GM23248 (cell line): ENCODE measurements at regions not wholly inside any gene's neighbourhood (a gene's known extent, or its start where the extent isn't known, plus 50 kb on each side); places are given as distances from the start of the nearest gene placed in this dataset.

Experiments used
- DNase-seq: peaks from one replicate; pipeline ENCODE4 v3.0.0-alpha.2; 2015
- H2AFZ ChIP-seq: fragments of 200-600 bp; sonication (generic); 2 replicates; pipeline ENCODE4 v1.6.1; 2016; ENCODE audit warnings: antibody characterized with exemption
- H3F3A ChIP-seq: fragments of 200-600 bp; sonication (generic); 2 replicates; pipeline ENCODE4 v1.6.1; 2016; ENCODE audit warnings: mild to moderate bottlenecking, antibody characterized with exemption, mixed run types; ENCODE audit not compliant: insufficient read depth
- H3K27ac ChIP-seq: fragments of 200-600 bp; sonication (generic); 2 replicates; pipeline ENCODE4 v1.5.1; 2016; ENCODE audit warnings: mild to moderate bottlenecking
- H3K27me3 ChIP-seq: fragments of 200-600 bp; sonication (generic); replicated peaks from 2 replicates; pipeline ENCODE4 v1.6.1; 2016; ENCODE audit warnings: mild to moderate bottlenecking; ENCODE audit not compliant: insufficient read depth
- H3K36me3 ChIP-seq: fragments of 200-600 bp; sonication (generic); 2 replicates; pipeline ENCODE4 v1.6.1; 2016; ENCODE audit warnings: low read depth, mild to moderate bottlenecking
- H3K4me1 ChIP-seq: fragments of 200-600 bp; sonication (generic); 2 replicates; pipeline ENCODE4 v1.6.1; 2016; ENCODE audit warnings: mild to moderate bottlenecking; ENCODE audit not compliant: insufficient read depth
- H3K4me2 ChIP-seq: fragments of 200-600 bp; sonication (generic); one replicate; pipeline ENCODE4 v1.6.1; 2016; ENCODE audit warnings: mild to moderate bottlenecking; ENCODE audit not compliant: unreplicated experiment
- H3K4me3 ChIP-seq: fragments of 200-600 bp; sonication (generic); 2 replicates; pipeline ENCODE4 v1.5.1; 2016; ENCODE audit warnings: mild to moderate bottlenecking
- H3K79me2 ChIP-seq: fragments of 200-600 bp; sonication (generic); 2 replicates; pipeline ENCODE4 v1.6.1; 2016; ENCODE audit warnings: mild to moderate bottlenecking; ENCODE audit not compliant: insufficient read depth
- H3K9ac ChIP-seq: fragments of 200-600 bp; sonication (generic); 2 replicates; pipeline ENCODE4 v1.6.1; 2016; ENCODE audit warnings: mild to moderate bottlenecking
- H3K9me2 ChIP-seq: fragments of 200-600 bp; sonication (generic); 2 replicates; pipeline ENCODE4 v1.6.1; 2016; ENCODE audit warnings: mixed run types, mild to moderate bottlenecking, moderate library complexity; ENCODE audit not compliant: insufficient read depth
- H3K9me3 ChIP-seq: fragments of 200-600 bp; sonication (generic); one replicate; pipeline ENCODE4 v1.6.1; 2017; ENCODE audit warnings: low read depth
- H4K20me1 ChIP-seq: fragments of 200-600 bp; sonication (generic); 2 replicates; pipeline ENCODE4 v1.6.0; 2016; ENCODE audit not compliant: insufficient read depth
- EZH2 ChIP-seq: fragments of 200-600 bp; sonication (generic); IDR thresholded peaks from 2 replicates; pipeline ENCODE4 v1.6.1; 2018; ENCODE audit warnings: antibody characterized with exemption, mild to moderate bottlenecking; ENCODE audit not compliant: insufficient read depth, poor library complexity, severe bottlenecking
- EZH2phosphoT487 ChIP-seq: fragments of 200-600 bp; sonication (generic); IDR thresholded peaks from 2 replicates; pipeline ENCODE4 v1.6.1; 2018; ENCODE audit warnings: antibody characterized with exemption, moderate library complexity, mild to moderate bottlenecking, low read depth; ENCODE audit not compliant: insufficient read depth
- WGBS, 2 experiments: methylation state at CpG; one replicate each; pipeline ENCODE4 v1.1.6; 2015 to 2017; ENCODE audit warnings: low lambda C conversion rate in 2 of 2, low coverage in 1 of 2; ENCODE audit errors: missing lambda C conversion rate in 2 of 2; 5-methylcytosine and 5-hydroxymethylcytosine counted together
- in situ Hi-C: fragments of 300-500 bp; cut with MboI; formaldehyde crosslinking; loops from 2 replicates; pipeline ENCODE4 v1.15.0; 2020

DNA sequence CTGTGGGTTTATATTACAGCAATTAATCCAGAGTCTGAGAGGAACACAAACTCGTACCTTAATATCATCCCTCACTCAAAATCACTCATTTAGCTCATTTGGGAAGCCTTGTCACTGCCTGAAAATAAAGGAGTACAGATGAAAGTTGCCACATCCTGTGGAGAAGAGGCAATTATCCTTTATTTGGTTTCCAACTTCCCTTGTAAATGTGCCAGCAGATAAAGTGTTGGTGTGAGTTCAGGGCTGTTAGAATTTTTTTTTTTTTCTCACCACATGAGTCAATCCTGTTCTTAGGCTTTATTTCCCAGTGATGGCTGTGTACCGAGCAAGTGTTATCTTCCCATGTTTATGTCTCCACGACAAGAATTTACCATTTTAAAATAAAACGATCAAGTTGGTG, 99.0 kb upstream of the SMIM30 start:
- H3F3A ChIP-seq: no peaks in the 10 kb centered on the region
- in situ Hi-C loops: no loop called here
- no peak overlapping the region for H3K9ac ChIP-seq
- no peaks in the 10 kb centered on the region for H3K9me2 ChIP-seq
- no peaks in the 10 kb centered on the region for H3K36me3 ChIP-seq
- H2AFZ ChIP-seq: peak overlapping the region; percentile 52
- no peaks in the 10 kb centered on the region for H3K9me3 ChIP-seq
- no peak for TF ChIP-seq EZH2
- H3K4me1 ChIP-seq: no peaks in the 10 kb centered on the region
- WGBS, 2 experiments: 12 to 15% methylated on average over 4 of the region's 4 CpGs
- H3K4me2 ChIP-seq: no peak overlapping the region
- H3K4me3 ChIP-seq: no peak overlapping the region
- H3K27me3 ChIP-seq: no peaks in the 10 kb centered on the region
- no peaks in the 10 kb centered on the region for H3K79me2 ChIP-seq
- H3K27ac ChIP-seq: no peak overlapping the region
- peak; percentile 18 for DNase-seq
- no peaks in the 10 kb centered on the region for H4K20me1 ChIP-seq

DNA sequence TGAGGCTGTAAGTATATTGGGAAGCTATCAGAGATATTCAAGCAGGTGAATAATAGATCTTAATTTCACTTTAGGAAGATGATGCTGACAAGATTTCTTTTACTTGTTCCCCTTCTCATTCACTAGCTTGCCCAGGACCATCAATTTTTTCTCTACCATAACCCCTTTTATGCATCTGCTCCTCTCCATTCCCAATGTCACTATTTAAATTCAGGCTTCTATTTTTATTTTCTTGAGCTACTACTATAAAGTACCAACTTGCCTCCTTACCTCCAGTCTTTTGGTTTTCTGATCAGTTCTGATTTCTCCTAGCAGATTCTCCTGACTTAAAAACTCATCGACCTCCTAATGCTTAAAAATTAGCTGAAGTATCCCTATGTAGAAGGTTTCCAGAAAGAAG, 97.7 kb upstream of the SMIM30 start:
- no peaks in the 10 kb centered on the region for H4K20me1 ChIP-seq
- no peaks in the 10 kb centered on the region for H3K9me2 ChIP-seq
- H2AFZ ChIP-seq: no peak overlapping the region
- TF ChIP-seq EZH2: no peak
- TF ChIP-seq EZH2phosphoT487: no peak
- H3K4me3 ChIP-seq: no peak overlapping the region
- H3K4me1 ChIP-seq: no peaks in the 10 kb centered on the region
- H3K36me3 ChIP-seq: no peaks in the 10 kb centered on the region
- H3K4me2 ChIP-seq: no peak overlapping the region
- H3K79me2 ChIP-seq: no peaks in the 10 kb centered on the region
- H3K9ac ChIP-seq: no peak overlapping the region
- no peaks in the 10 kb centered on the region for H3F3A ChIP-seq
- WGBS, 2 experiments: 24 to 27% methylated on average over 1 of the region's 1 CpG
- in situ Hi-C loops: no loop called here
- DNase-seq: no peak
- no peak overlapping the region for H3K27ac ChIP-seq
- no peaks in the 10 kb centered on the region for H3K9me3 ChIP-seq
- no peaks in the 10 kb centered on the region for H3K27me3 ChIP-seq

DNA sequence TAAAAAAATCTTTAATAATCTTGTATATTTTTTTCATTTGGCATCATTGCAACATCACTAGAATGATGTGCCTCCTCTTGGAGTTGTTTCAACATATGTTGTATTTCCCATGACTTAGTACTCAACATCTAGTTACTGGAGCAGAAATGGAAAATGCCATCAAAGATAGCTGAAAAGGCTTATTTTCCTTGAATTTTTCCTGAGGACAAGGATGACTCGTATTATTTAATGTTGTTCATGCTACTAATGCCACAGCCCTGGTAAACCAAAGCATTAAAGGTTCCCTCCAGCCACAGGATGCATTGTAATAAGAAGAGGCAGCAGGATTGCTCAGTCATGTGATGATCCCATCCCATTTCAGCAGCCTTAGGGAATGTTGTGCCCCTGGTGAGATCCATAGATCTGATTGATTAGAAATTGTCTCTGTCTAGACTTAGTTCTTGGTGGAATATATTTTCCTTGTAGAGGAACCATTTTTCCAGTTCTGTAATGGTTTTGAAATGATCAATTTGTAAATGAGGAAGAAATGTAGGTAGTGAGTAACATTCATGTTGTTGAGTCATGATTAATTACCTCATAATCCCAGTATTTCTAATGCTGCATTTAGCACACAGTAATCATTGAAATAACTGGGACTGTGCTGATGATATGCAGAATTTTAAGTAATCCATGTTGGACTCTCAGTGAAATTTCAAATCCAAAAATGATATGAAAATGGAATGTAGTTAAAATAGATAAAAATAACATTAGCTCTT, 91.3 kb upstream of the SMIM30 start:
- H3K4me1 ChIP-seq: peaks cover 21% of the 10 kb centered on the region
- H3K9me3 ChIP-seq: no peaks in the 10 kb centered on the region
- H3K27ac ChIP-seq: peak overlapping the region; percentile 69
- peak; percentile 58 for DNase-seq
- WGBS, 2 experiments: 72 to 84% methylated on average over 1 of the region's 1 CpG
- H2AFZ ChIP-seq: peak overlapping the region; percentile 41; the same call in 1 of the 2 replicates
- no peak overlapping the region for H3K4me3 ChIP-seq
- no peaks in the 10 kb centered on the region for H4K20me1 ChIP-seq
- H3K79me2 ChIP-seq: no peaks in the 10 kb centered on the region
- peak overlapping the region; percentile 26 for H3K4me2 ChIP-seq
- no peaks in the 10 kb centered on the region for H3K36me3 ChIP-seq
- TF ChIP-seq EZH2phosphoT487: no peak
- TF ChIP-seq EZH2: no peak
- no peak overlapping the region for H3K9ac ChIP-seq
- H3K9me2 ChIP-seq: no peaks in the 10 kb centered on the region
- in situ Hi-C loops: no loop called here
- no peaks in the 10 kb centered on the region for H3K27me3 ChIP-seq
- peaks cover 17% of the 10 kb centered on the region for H3F3A ChIP-seq

DNA sequence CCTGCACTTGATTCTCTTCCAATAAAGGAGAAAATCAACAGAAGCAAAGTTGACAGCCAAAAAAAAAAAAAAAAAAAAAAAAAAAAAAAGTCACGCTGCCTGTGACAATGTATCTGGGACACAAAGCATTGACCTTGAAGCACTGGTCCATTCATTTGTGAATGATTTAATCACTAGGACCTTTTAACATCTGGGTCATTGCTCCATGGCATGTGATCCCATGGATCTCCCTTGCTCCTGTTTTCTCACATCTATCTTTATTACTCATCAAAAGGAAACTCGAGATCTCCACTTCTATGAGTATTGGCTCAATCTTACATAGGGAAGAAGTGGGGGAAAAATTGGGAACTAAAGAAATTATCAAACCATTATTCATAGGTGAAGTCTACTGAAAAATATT, 89.6 kb upstream of the SMIM30 start:
- Histone ChIP-seq H3K9ac (no peak overlapping the region), H3K27me3 (no peaks in the 10 kb centered on the region), H3F3A (peaks cover 17% of the 10 kb centered on the region), H3K36me3 (no peaks in the 10 kb centered on the region), H3K4me2 (no peak overlapping the region), H3K9me2 (no peaks in the 10 kb centered on the region), H4K20me1 (no peaks in the 10 kb centered on the region), H2AFZ (no peak overlapping the region), H3K4me3 (no peak overlapping the region), H3K79me2 (no peaks in the 10 kb centered on the region), H3K4me1 (peaks cover 29% of the 10 kb centered on the region), H3K27ac (no peak overlapping the region), H3K9me3 (no peaks in the 10 kb centered on the region)
- DNase-seq: no peak
- TF ChIP-seq EZH2phosphoT487 (no peak), EZH2 (no peak)
- WGBS, 2 experiments: 27 to 36% methylated on average over 2 of the region's 2 CpGs
- in situ Hi-C loops: no loop called here

DNA sequence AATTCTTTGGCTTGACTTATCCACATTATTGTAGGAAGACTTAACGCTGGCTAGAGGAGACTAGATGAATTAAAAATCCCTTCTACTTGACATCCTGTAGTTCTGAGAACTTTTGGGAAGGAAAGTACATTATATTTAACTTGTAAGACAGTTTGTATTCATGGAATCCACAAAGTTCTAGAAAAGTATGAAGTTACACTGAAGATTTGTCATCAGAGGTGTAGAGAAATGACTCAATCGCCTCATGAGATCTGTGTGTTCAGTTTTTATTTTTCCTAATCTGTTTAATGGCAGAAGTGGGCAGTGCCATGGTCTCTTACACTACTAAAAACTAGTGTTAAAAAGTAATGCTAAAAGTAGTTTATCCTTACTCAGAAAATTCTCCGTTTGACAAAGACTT, 89.1 kb upstream of the SMIM30 start:
- Histone ChIP-seq H3K27me3 (no peaks in the 10 kb centered on the region), H3K27ac (no peak overlapping the region), H2AFZ (peak overlapping the region; percentile 24; the same call in 1 of the 2 replicates), H3K4me2 (peak overlapping the region; percentile 12), H3K79me2 (no peaks in the 10 kb centered on the region), H3K9ac (no peak overlapping the region), H4K20me1 (no peaks in the 10 kb centered on the region), H3K4me1 (peaks cover 29% of the 10 kb centered on the region), H3F3A (peaks cover 17% of the 10 kb centered on the region), H3K36me3 (no peaks in the 10 kb centered on the region), H3K9me3 (no peaks in the 10 kb centered on the region), H3K4me3 (no peak overlapping the region), H3K9me2 (no peaks in the 10 kb centered on the region)
- TF ChIP-seq EZH2: no peak
- TF ChIP-seq EZH2phosphoT487: no peak
- 48 to 49% methylated on average over 3 of the region's 3 CpGs for WGBS, 2 experiments
- DNase-seq: peak; percentile 53
- in situ Hi-C loops: no loop called here
